ENCODE measurements at regions not wholly inside any gene's neighbourhood (a gene's known extent, or its start where the extent isn't known, plus 50 kb on each side); places are given as distances from the start of the nearest gene placed in this dataset.
A peak's percentile ranks its signal among the peaks of the same experiment; 100 is the strongest.

GRCh38 chr11:119490253-119491006 lies 67.5 kb upstream of the THY1 start:
- no peak for DNase-seq (ENCODE audit: low read depth)

DNA sequence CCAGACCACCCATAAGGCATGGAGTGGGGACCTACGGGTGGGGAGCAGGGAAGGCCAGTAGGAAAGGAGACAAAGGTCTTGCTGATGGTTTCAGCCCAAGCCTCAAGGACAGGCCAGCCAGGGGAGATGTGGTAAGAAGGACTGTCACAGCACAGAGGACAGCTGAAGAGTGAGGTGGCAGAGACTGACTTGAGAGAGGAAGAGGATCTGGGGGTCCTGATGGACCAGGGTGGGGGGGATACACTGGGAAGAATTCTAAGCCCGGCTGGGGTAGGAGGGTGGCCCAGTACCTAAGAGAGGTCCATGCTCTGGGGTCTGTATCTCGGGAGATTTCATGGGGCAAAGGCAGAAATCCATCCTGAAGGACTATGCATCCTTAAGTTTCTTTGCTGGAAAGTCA lies 66.1 kb upstream of the THY1 start:
- no peak for DNase-seq (ENCODE audit: low read depth)

GRCh38 chr11:119488256-119488995 lies 65.5 kb upstream of the THY1 start:
- DNase-seq (ENCODE audit: low read depth): no peak

DNA sequence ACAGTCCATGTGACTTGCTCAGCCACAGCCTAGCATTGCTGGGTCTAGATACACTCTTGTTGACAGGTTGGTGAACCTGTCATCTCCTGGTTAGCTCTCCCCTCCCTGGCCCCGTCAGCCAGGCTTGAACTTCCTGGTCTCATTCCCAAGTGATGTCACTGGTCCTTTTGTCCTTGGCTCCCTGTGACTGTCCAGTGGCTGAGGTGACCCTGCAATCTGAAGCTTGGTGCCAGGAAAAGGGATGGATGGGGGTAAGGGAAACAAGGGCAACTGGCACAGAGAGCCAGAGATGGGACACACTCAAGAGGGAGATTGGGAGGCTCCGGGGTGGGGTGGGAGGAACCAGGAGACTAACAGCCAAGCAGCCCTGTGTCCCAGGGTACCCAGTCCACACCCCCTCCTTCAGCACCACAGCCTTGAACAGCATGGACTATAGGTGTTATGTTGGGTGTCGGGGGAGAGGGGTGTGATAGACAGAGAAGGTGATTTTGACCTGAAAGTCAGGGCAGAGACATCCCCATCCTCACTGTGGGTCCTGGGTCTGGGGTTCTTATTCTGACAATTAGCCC lies 63.8 kb upstream of the THY1 start:
- no peak for DNase-seq (ENCODE audit: low read depth)

DNA sequence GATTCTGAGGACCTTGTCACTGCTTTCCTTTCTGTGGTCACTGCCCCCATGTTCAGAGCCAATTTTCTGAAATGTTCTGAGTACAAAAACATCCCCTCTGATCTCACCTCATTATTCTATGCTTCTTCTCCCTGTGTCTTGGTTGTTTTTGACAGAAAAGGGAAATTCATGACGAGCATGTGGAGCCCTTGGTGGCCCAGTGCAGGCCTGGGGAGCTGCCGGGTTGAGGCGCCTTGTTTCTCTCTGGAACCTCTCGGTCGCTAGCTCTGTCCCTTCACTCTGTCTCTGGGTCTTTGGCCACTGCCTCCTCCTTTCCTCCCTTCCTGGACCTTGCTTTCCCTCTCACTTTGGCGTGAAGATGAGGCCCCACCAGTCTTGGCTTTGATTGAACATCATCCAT lies 63.0 kb upstream of the THY1 start:
- DNase-seq (ENCODE audit: low read depth): no peak

- no peak for DNase-seq (ENCODE audit: low read depth)
Observed at GRCh38 chr11:119484741-119485605, 62.0 kb upstream of the THY1 start.

- DNase-seq (ENCODE audit: low read depth): no peak
Observed at GRCh38 chr11:119483881-119484371, 61.0 kb upstream of the THY1 start.

GRCh38 chr11:119483341-119483880 lies 60.4 kb upstream of the THY1 start:
- DNase-seq (ENCODE audit: low read depth): no peak

DNA sequence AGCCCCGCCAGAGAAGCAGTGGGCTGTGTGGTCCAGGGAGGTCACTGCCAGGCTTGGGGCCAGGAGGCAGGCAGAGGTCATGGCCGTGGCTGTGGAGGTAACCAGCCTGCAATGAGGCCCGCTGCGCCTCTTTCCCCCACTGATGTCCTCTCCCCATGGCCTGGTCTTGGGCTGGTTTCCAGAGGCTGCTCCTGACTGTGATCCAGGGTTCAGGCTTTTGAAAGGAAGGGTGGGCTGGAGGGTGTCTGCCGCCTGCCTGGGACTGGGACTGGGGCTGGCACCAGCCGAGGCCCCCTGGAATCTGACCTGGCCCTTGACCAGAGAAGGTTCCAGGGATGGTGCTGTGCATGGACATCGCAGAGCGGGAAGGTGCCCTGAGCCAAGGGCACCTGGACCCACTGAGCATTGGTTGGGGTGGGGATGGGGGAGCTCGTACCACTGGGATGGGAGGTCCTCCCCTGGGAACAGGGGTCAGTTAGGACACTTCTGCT lies 59.6 kb upstream of the THY1 start:
- DNase-seq (ENCODE audit: low read depth): no peak

DNA sequence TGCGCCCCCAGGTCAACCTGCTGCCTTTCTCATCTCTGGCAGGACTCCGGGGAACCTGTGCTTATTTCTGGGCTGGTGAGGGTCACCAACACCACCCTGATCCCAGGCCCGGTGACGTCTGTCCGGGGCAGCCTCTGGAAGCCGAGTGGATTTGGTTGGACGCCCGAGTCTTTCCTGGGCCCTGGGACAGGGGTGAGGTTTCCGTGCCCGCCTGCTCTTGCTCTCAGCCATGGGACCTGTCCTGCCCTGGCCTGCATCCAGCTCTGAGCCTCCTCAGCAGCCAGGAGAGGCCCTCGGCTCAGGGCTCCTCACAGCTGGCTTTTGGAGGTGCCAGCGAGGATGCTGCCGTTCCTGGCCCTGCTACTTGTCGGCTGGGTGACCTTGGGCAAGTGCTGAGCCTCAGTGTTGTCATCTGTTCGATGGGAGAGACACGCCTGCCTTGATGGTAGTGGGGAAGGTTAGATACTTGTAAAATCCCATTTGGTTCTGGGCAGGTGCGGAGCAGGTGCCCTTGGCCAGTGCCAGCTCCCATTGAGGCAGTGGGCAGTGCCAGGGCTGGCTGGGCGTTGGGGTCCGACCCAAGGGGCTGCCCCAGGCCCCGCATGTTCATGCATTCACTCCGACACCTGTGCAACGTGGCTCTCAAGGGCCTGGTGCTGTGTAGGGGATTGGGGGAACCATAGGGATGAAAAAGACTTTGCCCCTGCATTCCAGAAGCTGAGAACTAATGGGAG lies 58.9 kb upstream of the THY1 start:
- no peak for DNase-seq (ENCODE audit: low read depth)

GRCh38 chr11:119481021-119481666 lies 58.2 kb upstream of the THY1 start:
- peak; percentile 98 for DNase-seq (ENCODE audit: low read depth)

DNA sequence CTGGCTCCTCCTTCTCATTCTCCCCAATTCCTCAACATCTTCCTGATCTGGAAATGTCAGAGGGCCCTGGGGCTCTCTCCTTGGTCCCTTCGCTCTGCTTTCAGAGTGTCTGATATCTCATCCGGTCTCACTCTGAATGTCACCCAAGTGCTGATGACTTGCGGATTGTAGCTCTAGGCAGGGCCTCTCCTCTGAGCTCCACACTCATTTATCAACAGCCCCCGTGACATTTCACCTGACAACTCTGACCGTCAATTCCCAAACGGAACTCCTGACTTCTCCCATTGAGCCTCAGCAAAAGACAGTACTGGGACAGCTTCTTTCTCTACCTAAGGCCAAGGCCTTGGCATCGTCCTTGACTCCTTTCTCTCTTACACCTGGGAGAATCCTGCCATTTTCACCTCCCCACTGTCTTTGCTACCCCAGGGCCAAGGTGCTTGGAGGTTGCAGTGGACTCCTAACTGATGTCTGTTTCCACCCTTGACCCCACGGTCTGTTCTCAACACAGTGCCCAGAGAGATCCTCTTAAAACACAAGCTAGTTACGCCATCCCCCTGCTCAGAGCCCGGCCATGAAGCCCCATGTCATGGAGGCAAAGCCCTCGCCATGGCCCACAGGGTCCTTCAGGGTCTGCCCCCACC lies 57.5 kb upstream of the THY1 start:
- DNase-seq (ENCODE audit: low read depth): no peak

GRCh38 chr11:119479685-119480275 lies 56.8 kb upstream of the THY1 start:
- no peak for DNase-seq (ENCODE audit: low read depth)

GRCh38 chr11:119478711-119479285 lies 55.8 kb upstream of the THY1 start:
- DNase-seq (ENCODE audit: low read depth): no peak

DNA sequence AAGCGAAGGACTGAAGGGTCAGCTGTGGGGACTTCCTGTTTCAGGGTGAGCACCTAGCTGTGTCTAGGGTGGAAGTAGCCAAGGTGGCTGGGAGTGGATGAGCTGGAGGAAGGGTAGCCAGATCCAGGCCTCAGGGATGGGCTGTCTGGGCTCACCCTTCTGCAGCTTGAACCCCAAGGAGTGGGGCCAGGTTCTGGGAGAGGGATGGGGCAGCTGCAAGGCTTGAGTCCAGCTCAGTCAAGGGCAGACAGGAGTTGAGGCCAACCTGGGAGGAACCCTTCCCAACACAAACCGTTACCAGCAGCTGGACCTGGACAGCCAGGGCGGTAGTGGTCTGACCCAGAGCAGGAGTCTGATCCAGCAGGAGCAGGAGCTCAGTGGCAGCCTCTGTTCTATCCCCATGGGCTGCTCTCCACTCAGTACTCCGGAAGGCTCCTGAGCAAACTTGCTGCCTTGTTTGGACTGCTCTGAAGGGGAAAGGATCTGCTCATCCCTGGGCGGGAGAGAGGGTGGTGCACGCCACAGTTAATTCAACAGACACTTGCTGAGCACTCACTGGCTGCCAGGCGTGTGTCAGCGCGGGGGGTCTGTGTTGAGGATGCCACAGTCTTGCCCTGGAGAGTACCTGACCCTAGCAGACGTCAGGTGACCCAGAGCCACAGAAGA lies 53.8 kb upstream of the THY1 start:
- DNase-seq (ENCODE audit: low read depth): no peak

DNA sequence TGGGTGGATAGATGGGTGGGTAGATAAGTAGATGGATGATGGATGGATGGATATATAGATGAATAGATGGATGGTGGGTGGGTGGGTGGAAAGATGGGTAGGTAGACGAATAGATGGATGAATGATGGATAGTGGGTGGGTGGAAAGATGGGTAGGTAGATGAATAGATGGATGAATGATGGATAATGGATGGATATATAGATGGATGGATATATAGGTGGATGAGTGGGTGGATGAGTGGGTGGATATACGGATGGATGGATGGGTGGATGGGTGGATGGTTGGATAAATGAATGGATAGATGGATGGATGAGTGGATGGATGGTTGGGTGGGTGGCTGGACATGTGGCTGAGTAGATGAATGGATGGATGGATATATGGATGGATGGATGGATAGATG lies 53.1 kb upstream of the THY1 start:
- no peak for DNase-seq (ENCODE audit: low read depth)

DNA sequence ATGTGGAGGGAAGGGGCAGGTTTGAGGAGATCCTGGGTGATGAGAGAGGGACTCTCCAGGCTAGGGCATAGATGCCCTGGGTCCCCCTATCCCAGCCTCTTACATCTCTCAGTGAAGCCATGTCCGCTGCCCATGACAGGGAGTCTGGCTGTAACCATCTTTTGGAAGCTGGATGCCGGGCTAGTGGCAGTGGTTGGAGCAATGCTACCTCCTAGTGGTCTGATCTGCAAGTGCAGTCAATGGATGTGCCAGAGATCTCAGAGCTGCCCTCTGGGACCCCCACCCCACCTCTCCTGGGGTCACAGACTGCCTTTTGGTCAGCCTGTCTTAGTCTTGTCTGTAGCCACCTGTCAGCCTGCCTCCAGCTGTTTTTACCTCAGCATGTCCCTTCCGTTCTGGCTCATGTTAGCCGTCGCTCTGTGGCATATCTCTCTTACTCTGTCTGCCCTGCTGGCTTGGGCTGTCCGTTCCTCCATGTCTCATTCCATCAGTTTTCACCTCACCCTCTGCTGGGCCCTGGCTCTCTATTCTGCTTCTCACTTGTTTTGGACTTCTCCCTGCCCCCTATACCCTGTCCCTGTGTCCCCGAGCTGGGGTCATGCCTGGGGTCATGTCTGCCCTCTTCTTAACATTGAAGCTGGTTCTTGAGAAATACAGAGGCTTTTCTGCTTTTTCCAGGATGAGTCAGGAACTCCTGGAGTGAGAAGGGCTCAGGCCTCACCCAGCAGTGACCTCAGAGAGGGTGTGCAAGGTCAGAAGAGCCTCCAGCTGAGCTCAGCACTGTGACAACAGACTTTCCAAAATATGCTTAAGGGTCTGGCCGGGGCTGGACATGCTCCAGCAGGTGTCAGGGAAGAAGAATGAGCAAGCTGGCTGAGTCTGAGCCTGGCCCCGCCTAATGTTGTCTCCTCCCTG lies 52.0 kb upstream of the THY1 start:
- DNase-seq (ENCODE audit: low read depth): no peak

Data from HS-5 (cell line).